CD8-positive, alpha-beta memory T cell (primary cell): ENCODE measurements at regions not wholly inside any gene's neighbourhood (a gene's known extent, or its start where the extent isn't known, plus 50 kb on each side); places are given as distances from the start of the nearest gene placed in this dataset.
"Not testable (repeated sequence)": the region's sequence is repeated elsewhere in the genome, so short reads cannot be mapped to it uniquely, and the experiment has no call there.

Experiments used
- CTCF ChIA-PET: fragments of 350-600 bp; sonication (Branson Sonifier 250); formaldehyde crosslinking; loops from one replicate; lab custom pipeline; 2021; ENCODE audit warnings: antibody characterized with exemption; lab: Charles Lee
- POLR2A ChIA-PET: fragments of 350-600 bp; sonication (Branson Sonifier 250); formaldehyde crosslinking; loops from one replicate; lab custom pipeline; 2021; ENCODE audit warnings: antibody characterized with exemption; lab: Charles Lee
- DNase-seq, 5 donors: peaks; one replicate each; pipeline versions ENCODE4 v3.0.0 to v3.0.0-alpha.2; 2020 to 2022; ENCODE audit warnings: mixed read lengths in 1 of 5
- H3K27ac ChIP-seq: one replicate; pipeline ENCODE4 v1.7.0; 2013; ENCODE audit warnings: low read depth, mild to moderate bottlenecking, low read length, moderate library complexity
- H3K27me3 ChIP-seq: 2 replicates; pipeline ENCODE4 v1.7.0; 2013; ENCODE audit warnings: low read length, mild to moderate bottlenecking; ENCODE audit not compliant: insufficient read depth, poor library complexity, severe bottlenecking
- H3K36me3 ChIP-seq: 2 replicates; pipeline ENCODE4 v1.7.0; 2013; ENCODE audit warnings: mild to moderate bottlenecking, low read length, moderate library complexity; ENCODE audit not compliant: insufficient read depth
- H3K4me1 ChIP-seq: 2 replicates; pipeline ENCODE4 v1.7.0; 2013; ENCODE audit warnings: mild to moderate bottlenecking, low read length, moderate library complexity; ENCODE audit not compliant: insufficient read depth
- H3K4me3 ChIP-seq: 2 replicates; pipeline ENCODE4 v1.7.0; 2013; ENCODE audit warnings: mild to moderate bottlenecking, low read length
- H3K9me3 ChIP-seq: 2 replicates; pipeline ENCODE4 v1.7.0; 2013; ENCODE audit warnings: mild to moderate bottlenecking, low read length
- H3K27ac Mint-ChIP-seq, 8 donors: one replicate each; pipeline ENCODE4 v1.8.0; 2020 to 2021; ENCODE audit warnings: mixed read lengths in 8 of 8, mild to moderate bottlenecking in 6 of 8, inconsistent platforms in 3 of 8, moderate library complexity in 3 of 8
- H3K27me3 Mint-ChIP-seq, 2 donors: one replicate each; pipeline ENCODE4 v1.8.0; 2020 to 2021; ENCODE audit warnings: mixed read lengths in 2 of 2, mild to moderate bottlenecking in 1 of 2, moderate library complexity in 1 of 2
- H3K36me3 Mint-ChIP-seq, 3 donors: one replicate each; pipeline ENCODE4 v1.8.0; 2020 to 2021; ENCODE audit warnings: mixed read lengths in 3 of 3, inconsistent platforms in 1 of 3, mild to moderate bottlenecking in 1 of 3
- H3K4me1 Mint-ChIP-seq, 3 donors: one replicate each; pipeline ENCODE4 v1.8.0; 2020 to 2021; ENCODE audit warnings: mixed read lengths in 3 of 3, inconsistent platforms in 1 of 3, mild to moderate bottlenecking in 1 of 3
- H3K4me3 Mint-ChIP-seq, 7 donors: one replicate each; pipeline ENCODE4 v1.8.0; 2020 to 2021; ENCODE audit warnings: mixed read lengths in 7 of 7, mild to moderate bottlenecking in 6 of 7, moderate library complexity in 4 of 7, inconsistent platforms in 2 of 7
- H3K9me3 Mint-ChIP-seq, 5 donors: one replicate each; pipeline ENCODE4 v1.8.0; 2020 to 2022; ENCODE audit warnings: mixed read lengths in 5 of 5, mild to moderate bottlenecking in 3 of 5, moderate library complexity in 2 of 5, inconsistent platforms in 1 of 5

GRCh38 chr3:73846951-73847350, 222.2 kb upstream of the PDZRN3 start:
- no peaks in the 10 kb centered on the region for H3K36me3 ChIP-seq
- POLR2A ChIA-PET: no interaction called here
- no peaks in the 10 kb centered on the region for H3K36me3 Mint-ChIP-seq
- no peak overlapping the region for H3K4me3 Mint-ChIP-seq
- H3K9me3 ChIP-seq: no peaks in the 10 kb centered on the region
- H3K27ac ChIP-seq: no peak overlapping the region
- H3K27ac Mint-ChIP-seq: no peak overlapping the region
- CTCF ChIA-PET: no interaction called here
- no peaks in the 10 kb centered on the region for H3K27me3 ChIP-seq
- no peak overlapping the region for H3K4me3 ChIP-seq
- no peaks in the 10 kb centered on the region for H3K4me1 Mint-ChIP-seq
- no peak for DNase-seq
- peaks cover 0 to 1% of the 10 kb centered on the region in 2 donors for H3K27me3 Mint-ChIP-seq
- H3K9me3 Mint-ChIP-seq: peaks cover 0 to 26% (median 10%) of the 10 kb centered on the region in 5 donors
- H3K4me1 ChIP-seq: no peaks in the 10 kb centered on the region

- no peaks in the 10 kb centered on the region for H3K27me3 ChIP-seq
- no peaks in the 10 kb centered on the region for H3K36me3 ChIP-seq
- ChIA-PET POLR2A (no interaction called here), CTCF (no interaction called here)
- H3K27ac Mint-ChIP-seq: no peak overlapping the region
- H3K4me1 ChIP-seq: no peaks in the 10 kb centered on the region
- no peak overlapping the region for H3K4me3 Mint-ChIP-seq
- H3K36me3 Mint-ChIP-seq: no peaks in the 10 kb centered on the region
- H3K4me3 ChIP-seq: no peak overlapping the region
- no peaks in the 10 kb centered on the region for H3K4me1 Mint-ChIP-seq
- H3K9me3 ChIP-seq: no peaks in the 10 kb centered on the region
- peaks cover 9 to 27% (median 17%) of the 10 kb centered on the region in 5 donors for H3K9me3 Mint-ChIP-seq
- no peak for DNase-seq
- H3K27me3 Mint-ChIP-seq: peaks cover 0 to 1% of the 10 kb centered on the region in 2 donors
- no peak overlapping the region for H3K27ac ChIP-seq
Measured at GRCh38 chr3:73839032-73839431, 214.3 kb upstream of the PDZRN3 start.

- Histone ChIP-seq H3K27me3 (no peaks in the 10 kb centered on the region), H3K4me3 (no peak overlapping the region), H3K36me3 (no peaks in the 10 kb centered on the region), H3K27ac (no peak overlapping the region), H3K4me1 (no peaks in the 10 kb centered on the region), H3K9me3 (no peaks in the 10 kb centered on the region)
- Mint-ChIP-seq H3K9me3 (peaks cover 9 to 24% (median 11%) of the 10 kb centered on the region in 5 donors), H3K4me1 (no peaks in the 10 kb centered on the region), H3K27me3 (no peaks in the 10 kb centered on the region), H3K4me3 (no peak overlapping the region), H3K36me3 (no peaks in the 10 kb centered on the region), H3K27ac (no peak overlapping the region)
- ChIA-PET POLR2A (no interaction called here), CTCF (no interaction called here)
- DNase-seq: no peak
Measured at GRCh38 chr3:73835945-73836344, 211.2 kb upstream of the PDZRN3 start.

- Histone ChIP-seq H3K36me3 (no peaks in the 10 kb centered on the region), H3K27ac (no peak overlapping the region), H3K27me3 (no peaks in the 10 kb centered on the region), H3K4me1 (no peaks in the 10 kb centered on the region), H3K4me3 (no peak overlapping the region), H3K9me3 (no peaks in the 10 kb centered on the region)
- ChIA-PET POLR2A (no interaction called here), CTCF (no interaction called here)
- Mint-ChIP-seq H3K9me3 (peaks cover 11 to 20% (median 12%) of the 10 kb centered on the region in 5 donors), H3K4me1 (no peaks in the 10 kb centered on the region), H3K27ac (no peak overlapping the region), H3K36me3 (no peaks in the 10 kb centered on the region), H3K4me3 (no peak overlapping the region), H3K27me3 (no peaks in the 10 kb centered on the region)
- no peak for DNase-seq
Measured at GRCh38 chr3:73832426-73832825, 207.7 kb upstream of the PDZRN3 start.

GRCh38 chr3:73828348-73828747, 203.6 kb upstream of the PDZRN3 start:
- H3K4me3 Mint-ChIP-seq: no peak overlapping the region
- no peaks in the 10 kb centered on the region for H3K27me3 Mint-ChIP-seq
- ChIA-PET CTCF (no interaction called here), POLR2A (no interaction called here)
- H3K4me3 ChIP-seq: no peak overlapping the region
- H3K36me3 Mint-ChIP-seq: no peaks in the 10 kb centered on the region
- DNase-seq: no peak
- H3K27me3 ChIP-seq: no peaks in the 10 kb centered on the region
- H3K9me3 Mint-ChIP-seq: peaks cover 0 to 14% (median 3%) of the 10 kb centered on the region in 5 donors
- H3K4me1 Mint-ChIP-seq: no peaks in the 10 kb centered on the region
- no peak overlapping the region for H3K27ac Mint-ChIP-seq
- H3K4me1 ChIP-seq: no peaks in the 10 kb centered on the region
- no peaks in the 10 kb centered on the region for H3K9me3 ChIP-seq
- no peak overlapping the region for H3K27ac ChIP-seq
- no peaks in the 10 kb centered on the region for H3K36me3 ChIP-seq

GRCh38 chr3:73827725-73828211, 203.0 kb upstream of the PDZRN3 start:
- CTCF ChIA-PET: no interaction called here
- POLR2A ChIA-PET: no interaction called here
- H3K27ac Mint-ChIP-seq: no peak overlapping the region
- H3K9me3 Mint-ChIP-seq: peaks cover 0 to 12% (median 5%) of the 10 kb centered on the region in 5 donors
- no peaks in the 10 kb centered on the region for H3K36me3 Mint-ChIP-seq
- H3K4me1 Mint-ChIP-seq: no peaks in the 10 kb centered on the region
- Histone ChIP-seq H3K36me3 (no peaks in the 10 kb centered on the region), H3K9me3 (no peaks in the 10 kb centered on the region), H3K4me1 (no peaks in the 10 kb centered on the region), H3K27ac (no peak overlapping the region), H3K4me3 (no peak overlapping the region), H3K27me3 (no peaks in the 10 kb centered on the region)
- no peaks in the 10 kb centered on the region for H3K27me3 Mint-ChIP-seq
- DNase-seq: no peak
- no peak overlapping the region for H3K4me3 Mint-ChIP-seq

GRCh38 chr3:73827204-73827603, 202.5 kb upstream of the PDZRN3 start:
- no peaks in the 10 kb centered on the region for H3K36me3 Mint-ChIP-seq
- no peak overlapping the region for H3K27ac Mint-ChIP-seq
- ChIA-PET CTCF (no interaction called here), POLR2A (no interaction called here)
- DNase-seq: no peak
- H3K27me3 Mint-ChIP-seq: no peaks in the 10 kb centered on the region
- no peak overlapping the region for H3K4me3 Mint-ChIP-seq
- H3K9me3 Mint-ChIP-seq: peaks cover 0 to 16% (median 5%) of the 10 kb centered on the region in 5 donors
- no peaks in the 10 kb centered on the region for H3K4me1 Mint-ChIP-seq
- Histone ChIP-seq H3K27ac (no peak overlapping the region), H3K36me3 (no peaks in the 10 kb centered on the region), H3K9me3 (no peaks in the 10 kb centered on the region), H3K4me1 (no peaks in the 10 kb centered on the region), H3K4me3 (no peak overlapping the region), H3K27me3 (no peaks in the 10 kb centered on the region)

GRCh38 chr3:73820896-73821295, 196.2 kb upstream of the PDZRN3 start:
- POLR2A ChIA-PET: not testable (repeated sequence)

GRCh38 chr3:73820431-73820830, 195.7 kb upstream of the PDZRN3 start:
- no peaks in the 10 kb centered on the region for H3K27me3 Mint-ChIP-seq
- peaks cover 2 to 24% (median 7%) of the 10 kb centered on the region in 5 donors for H3K9me3 Mint-ChIP-seq
- H3K36me3 Mint-ChIP-seq: no peaks in the 10 kb centered on the region
- H3K4me3 ChIP-seq: no peak overlapping the region
- no peak overlapping the region for H3K4me3 Mint-ChIP-seq
- DNase-seq: no peak
- no peaks in the 10 kb centered on the region for H3K36me3 ChIP-seq
- no peaks in the 10 kb centered on the region for H3K4me1 Mint-ChIP-seq
- H3K9me3 ChIP-seq: no peaks in the 10 kb centered on the region
- no peak overlapping the region for H3K27ac Mint-ChIP-seq
- POLR2A ChIA-PET: no interaction called here
- no peaks in the 10 kb centered on the region for H3K4me1 ChIP-seq
- H3K27me3 ChIP-seq: no peaks in the 10 kb centered on the region
- H3K27ac ChIP-seq: no peak overlapping the region
- CTCF ChIA-PET: no interaction called here

More at GRCh38 chr3:73820896-73821295, 196.2 kb upstream of the PDZRN3 start:
- H3K9me3 Mint-ChIP-seq: peaks cover 2 to 24% (median 7%) of the 10 kb centered on the region in 5 donors
- H3K36me3 ChIP-seq, H3K4me1 ChIP-seq, H3K27ac Mint-ChIP-seq, H3K4me3 ChIP-seq, H3K9me3 ChIP-seq, H3K4me1 Mint-ChIP-seq, H3K27me3 Mint-ChIP-seq, H3K4me3 Mint-ChIP-seq, CTCF ChIA-PET, H3K27me3 ChIP-seq, H3K27ac ChIP-seq, H3K36me3 Mint-ChIP-seq, DNase-seq: not testable (repeated sequence)
